ENCODE measurements at regions not wholly inside any gene's neighbourhood (a gene's known extent, or its start where the extent isn't known, plus 50 kb on each side); places are given as distances from the start of the nearest gene placed in this dataset.
A peak's percentile ranks its signal among the peaks of the same experiment; 100 is the strongest.

GRCh38 chrX:45322382-45322781 lies 121.7 kb upstream of the DIPK2B start:
- no peak overlapping the region for H3K56ac ChIP-seq (ENCODE audit: insufficient read length, low read depth, low read length)
- H3K23ac ChIP-seq (ENCODE audit: insufficient read length, low read depth, low read length): no peak overlapping the region
- H4K91ac ChIP-seq (ENCODE audit: insufficient read length, low read depth, low read length): no peak overlapping the region
- H3K4me2 ChIP-seq (ENCODE audit: insufficient read depth, insufficient read length, low read length): no peak overlapping the region
- H2BK12ac ChIP-seq (ENCODE audit: insufficient read length, low read depth, low read length): no peak overlapping the region
- no peak overlapping the region for H3K18ac ChIP-seq (ENCODE audit: insufficient read length, low read depth, low read length)
- no peaks in the 10 kb centered on the region for H3K4me1 ChIP-seq (ENCODE audit: insufficient read depth, low read length)
- H3K14ac ChIP-seq (ENCODE audit: insufficient read depth, low read length): no peak overlapping the region
- H3K36me3 Mint-ChIP-seq (ENCODE audit: insufficient read depth in 1 of 3, low read depth in 3 of 3): peaks cover 0 to 4% (median 3%) of the 10 kb centered on the region in 3 experiments; a peak in 5 of 7 replicates
- no peak overlapping the region for H3T11ph ChIP-seq (ENCODE audit: low read length)
- no peak overlapping the region for H4K5ac ChIP-seq (ENCODE audit: insufficient read length, low read depth, low read length)
- no peak overlapping the region for H2AK5ac ChIP-seq (ENCODE audit: insufficient read length, low read length)
- H2BK5ac ChIP-seq (ENCODE audit: insufficient read length, low read length): no peak overlapping the region
- peak; percentile 63; the same call in 2 of the 3 replicates for TF ChIP-seq CTCF (conservative IDR thresholded peaks at IDR 0.05)
- no CpG with 5 or more reads among the region's 2 CpGs for WGBS (ENCODE audit: extremely low coverage, insufficient read length, low lambda C conversion rate)
- H3K4me3 Mint-ChIP-seq: no peak overlapping the region
- no peak overlapping the region for H4K8ac ChIP-seq (replicated peaks; ENCODE audit: insufficient read length, low read depth, low read length)
- no peak overlapping the region for H2AFZ ChIP-seq (ENCODE audit: low read length)
- peaks cover 0 to 2% of the 10 kb centered on the region in 2 experiments; a peak in 1 of 4 replicates for H3K4me1 Mint-ChIP-seq
- peaks cover 65 to 66% of the 10 kb centered on the region in 2 experiments for H3K9me3 Mint-ChIP-seq
- H3K23me2 ChIP-seq (ENCODE audit: insufficient read length, low read depth, low read length, poor library complexity, severe bottlenecking): no peaks in the 10 kb centered on the region
- no peak overlapping the region for H3K27ac Mint-ChIP-seq
- no peaks in the 10 kb centered on the region for H3K27me3 ChIP-seq (ENCODE audit: insufficient read depth, low read length)
- no peaks in the 10 kb centered on the region for H3K9me3 ChIP-seq (ENCODE audit: control insufficient read depth, low read depth, low read length)
- H2BK15ac ChIP-seq (ENCODE audit: low read depth, low read length): no peak overlapping the region
- H4K20me1 ChIP-seq (ENCODE audit: control insufficient read depth, insufficient read depth, insufficient read length): no peaks in the 10 kb centered on the region
- H3K27ac ChIP-seq (ENCODE audit: insufficient read length, low read depth, low read length): no peak overlapping the region
- peak; percentile 34 for DNase-seq
- no peak overlapping the region for H3K9ac ChIP-seq (ENCODE audit: extremely low read depth, insufficient read length, low read length)
- no peaks in the 10 kb centered on the region for H3K79me1 ChIP-seq (ENCODE audit: insufficient read depth, low read depth, low read length, poor library complexity, severe bottlenecking)
- no peak overlapping the region for H2BK20ac ChIP-seq (ENCODE audit: low read depth, low read length, poor library complexity, severe bottlenecking)
- no peaks in the 10 kb centered on the region for H3K79me2 ChIP-seq (ENCODE audit: insufficient read depth, low read length)
- no peak overlapping the region for H3K4ac ChIP-seq (ENCODE audit: low read depth, low read length)
- no peaks in the 10 kb centered on the region for H3K27me3 Mint-ChIP-seq (ENCODE audit: low read depth)
- H2BK120ac ChIP-seq (ENCODE audit: low read depth, low read length, poor library complexity, severe bottlenecking): no peak overlapping the region
